ENCODE measurements at regions not wholly inside any gene's neighbourhood (a gene's known extent, or its start where the extent isn't known, plus 50 kb on each side); places are given as distances from the start of the nearest gene placed in this dataset.

DNA sequence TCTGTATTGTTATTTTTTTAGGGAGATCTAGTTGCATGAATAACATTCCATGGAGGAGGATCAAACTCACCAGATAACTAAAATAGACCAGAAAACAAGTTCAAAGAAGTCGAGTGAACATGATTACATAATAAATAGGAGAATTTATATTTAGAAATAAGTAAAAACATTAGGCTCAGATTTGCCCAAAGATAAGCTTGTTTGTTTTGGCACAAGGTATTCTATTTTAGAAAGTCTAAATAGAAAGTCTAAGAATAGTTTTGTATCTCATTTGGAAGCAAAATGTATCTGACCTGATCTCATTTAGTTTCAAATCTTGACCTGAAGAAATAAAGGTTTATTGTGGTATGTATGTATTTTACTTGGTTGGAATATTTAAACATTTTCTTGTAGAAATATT lies 670.6 kb upstream of the GALNTL6 start:
- TF ChIP-seq, protein P1, sequence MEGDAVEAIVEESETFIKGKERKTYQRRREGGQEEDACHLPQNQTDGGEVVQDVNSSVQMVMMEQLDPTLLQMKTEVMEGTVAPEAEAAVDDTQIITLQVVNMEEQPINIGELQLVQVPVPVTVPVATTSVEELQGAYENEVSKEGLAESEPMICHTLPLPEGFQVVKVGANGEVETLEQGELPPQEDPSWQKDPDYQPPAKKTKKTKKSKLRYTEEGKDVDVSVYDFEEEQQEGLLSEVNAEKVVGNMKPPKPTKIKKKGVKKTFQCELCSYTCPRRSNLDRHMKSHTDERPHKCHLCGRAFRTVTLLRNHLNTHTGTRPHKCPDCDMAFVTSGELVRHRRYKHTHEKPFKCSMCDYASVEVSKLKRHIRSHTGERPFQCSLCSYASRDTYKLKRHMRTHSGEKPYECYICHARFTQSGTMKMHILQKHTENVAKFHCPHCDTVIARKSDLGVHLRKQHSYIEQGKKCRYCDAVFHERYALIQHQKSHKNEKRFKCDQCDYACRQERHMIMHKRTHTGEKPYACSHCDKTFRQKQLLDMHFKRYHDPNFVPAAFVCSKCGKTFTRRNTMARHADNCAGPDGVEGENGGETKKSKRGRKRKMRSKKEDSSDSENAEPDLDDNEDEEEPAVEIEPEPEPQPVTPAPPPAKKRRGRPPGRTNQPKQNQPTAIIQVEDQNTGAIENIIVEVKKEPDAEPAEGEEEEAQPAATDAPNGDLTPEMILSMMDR (IDR thresholded peaks at IDR 0.05; ENCODE audit: insufficient read depth, low read length): no peak
- TF ChIP-seq POLR2AphosphoS5 (IDR thresholded peaks at IDR 0.05; ENCODE audit: low read depth) (no peak), GABPA (IDR thresholded peaks at IDR 0.05; ENCODE audit: low read depth) (no peak)
- TF ChIP-seq, protein P2, sequence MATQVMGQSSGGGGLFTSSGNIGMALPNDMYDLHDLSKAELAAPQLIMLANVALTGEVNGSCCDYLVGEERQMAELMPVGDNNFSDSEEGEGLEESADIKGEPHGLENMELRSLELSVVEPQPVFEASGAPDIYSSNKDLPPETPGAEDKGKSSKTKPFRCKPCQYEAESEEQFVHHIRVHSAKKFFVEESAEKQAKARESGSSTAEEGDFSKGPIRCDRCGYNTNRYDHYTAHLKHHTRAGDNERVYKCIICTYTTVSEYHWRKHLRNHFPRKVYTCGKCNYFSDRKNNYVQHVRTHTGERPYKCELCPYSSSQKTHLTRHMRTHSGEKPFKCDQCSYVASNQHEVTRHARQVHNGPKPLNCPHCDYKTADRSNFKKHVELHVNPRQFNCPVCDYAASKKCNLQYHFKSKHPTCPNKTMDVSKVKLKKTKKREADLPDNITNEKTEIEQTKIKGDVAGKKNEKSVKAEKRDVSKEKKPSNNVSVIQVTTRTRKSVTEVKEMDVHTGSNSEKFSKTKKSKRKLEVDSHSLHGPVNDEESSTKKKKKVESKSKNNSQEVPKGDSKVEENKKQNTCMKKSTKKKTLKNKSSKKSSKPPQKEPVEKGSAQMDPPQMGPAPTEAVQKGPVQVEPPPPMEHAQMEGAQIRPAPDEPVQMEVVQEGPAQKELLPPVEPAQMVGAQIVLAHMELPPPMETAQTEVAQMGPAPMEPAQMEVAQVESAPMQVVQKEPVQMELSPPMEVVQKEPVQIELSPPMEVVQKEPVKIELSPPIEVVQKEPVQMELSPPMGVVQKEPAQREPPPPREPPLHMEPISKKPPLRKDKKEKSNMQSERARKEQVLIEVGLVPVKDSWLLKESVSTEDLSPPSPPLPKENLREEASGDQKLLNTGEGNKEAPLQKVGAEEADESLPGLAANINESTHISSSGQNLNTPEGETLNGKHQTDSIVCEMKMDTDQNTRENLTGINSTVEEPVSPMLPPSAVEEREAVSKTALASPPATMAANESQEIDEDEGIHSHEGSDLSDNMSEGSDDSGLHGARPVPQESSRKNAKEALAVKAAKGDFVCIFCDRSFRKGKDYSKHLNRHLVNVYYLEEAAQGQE (IDR thresholded peaks at IDR 0.05; ENCODE audit: insufficient replicate concordance, low read depth): no peak

Data from HL-60 (cell line).